ENCODE measurements at regions not wholly inside any gene's neighbourhood (a gene's known extent, or its start where the extent isn't known, plus 50 kb on each side); places are given as distances from the start of the nearest gene placed in this dataset.

GRCh38 chr4:111821342-111821741 lies 323.9 kb upstream of the FAM241A start:
- Histone ChIP-seq H3K36me3 (ENCODE audit: insufficient read depth, low read length) (no peaks in the 10 kb centered on the region), H2AFZ (ENCODE audit: low read length) (no peak overlapping the region), H3K4me3 (ENCODE audit: low read length) (no peak overlapping the region), H3K27ac (ENCODE audit: low read length) (no peak overlapping the region), H3K27me3 (ENCODE audit: low read length) (no peaks in the 10 kb centered on the region), H3K9me3 (ENCODE audit: low read length) (no peaks in the 10 kb centered on the region), H3K79me2 (ENCODE audit: low read length) (no peaks in the 10 kb centered on the region), H3K4me2 (ENCODE audit: low read depth, low read length, poor library complexity, severe bottlenecking) (no peak overlapping the region), H3K9me2 (replicated peaks; ENCODE audit: insufficient read depth, low read length) (no peaks in the 10 kb centered on the region; the same call in 1 of the 2 replicates), H3K4me1 (ENCODE audit: low read length) (no peaks in the 10 kb centered on the region), H3K9ac (ENCODE audit: low read length) (no peak overlapping the region), H4K20me1 (ENCODE audit: insufficient read depth, low read depth, low read length) (no peaks in the 10 kb centered on the region)
- DNase-seq: no peak

- no peak for DNase-seq
- no peak overlapping the region for H2AFZ ChIP-seq (ENCODE audit: low read length)
- no peak overlapping the region for H3K4me3 ChIP-seq (ENCODE audit: low read length)
- H3K4me1 ChIP-seq (ENCODE audit: low read length): no peaks in the 10 kb centered on the region
- H3K79me2 ChIP-seq (ENCODE audit: low read length): no peaks in the 10 kb centered on the region
- H3K4me2 ChIP-seq (ENCODE audit: low read depth, low read length, poor library complexity, severe bottlenecking): no peak overlapping the region
- H3K9me2 ChIP-seq (replicated peaks; ENCODE audit: insufficient read depth, low read length): no peaks in the 10 kb centered on the region
- H3K27ac ChIP-seq (ENCODE audit: low read length): no peak overlapping the region
- no peak overlapping the region for H3K9ac ChIP-seq (ENCODE audit: low read length)
- H3K27me3 ChIP-seq (ENCODE audit: low read length): no peaks in the 10 kb centered on the region
- no peaks in the 10 kb centered on the region for H3K36me3 ChIP-seq (ENCODE audit: insufficient read depth, low read length)
- no peaks in the 10 kb centered on the region for H4K20me1 ChIP-seq (ENCODE audit: insufficient read depth, low read depth, low read length)
- no peaks in the 10 kb centered on the region for H3K9me3 ChIP-seq (ENCODE audit: low read length)
Observed at GRCh38 chr4:111836601-111837000, 308.7 kb upstream of the FAM241A start.

- no peaks in the 10 kb centered on the region for H3K27me3 ChIP-seq (ENCODE audit: low read length)
- H2AFZ ChIP-seq (ENCODE audit: low read length): no peak overlapping the region
- H3K79me2 ChIP-seq (ENCODE audit: low read length): no peaks in the 10 kb centered on the region
- H4K20me1 ChIP-seq (ENCODE audit: insufficient read depth, low read depth, low read length): no peaks in the 10 kb centered on the region
- H3K4me2 ChIP-seq (ENCODE audit: low read depth, low read length, poor library complexity, severe bottlenecking): no peak overlapping the region
- no peak for DNase-seq
- H3K4me1 ChIP-seq (ENCODE audit: low read length): no peaks in the 10 kb centered on the region
- H3K36me3 ChIP-seq (ENCODE audit: insufficient read depth, low read length): no peaks in the 10 kb centered on the region
- H3K9ac ChIP-seq (ENCODE audit: low read length): no peak overlapping the region
- no peaks in the 10 kb centered on the region for H3K9me2 ChIP-seq (replicated peaks; ENCODE audit: insufficient read depth, low read length)
- H3K27ac ChIP-seq (ENCODE audit: low read length): no peak overlapping the region
- H3K9me3 ChIP-seq (ENCODE audit: low read length): no peaks in the 10 kb centered on the region
- no peak overlapping the region for H3K4me3 ChIP-seq (ENCODE audit: low read length)
Observed at GRCh38 chr4:111837761-111838160, 307.5 kb upstream of the FAM241A start.

GRCh38 chr4:111838406-111838930 lies 306.8 kb upstream of the FAM241A start:
- Histone ChIP-seq H3K27me3 (ENCODE audit: low read length) (no peaks in the 10 kb centered on the region), H3K9me3 (ENCODE audit: low read length) (no peaks in the 10 kb centered on the region), H3K4me1 (ENCODE audit: low read length) (no peaks in the 10 kb centered on the region), H3K9me2 (replicated peaks; ENCODE audit: insufficient read depth, low read length) (no peaks in the 10 kb centered on the region), H4K20me1 (ENCODE audit: insufficient read depth, low read depth, low read length) (no peaks in the 10 kb centered on the region), H3K4me2 (ENCODE audit: low read depth, low read length, poor library complexity, severe bottlenecking) (no peak overlapping the region), H3K36me3 (ENCODE audit: insufficient read depth, low read length) (no peaks in the 10 kb centered on the region), H3K27ac (ENCODE audit: low read length) (no peak overlapping the region), H3K79me2 (ENCODE audit: low read length) (no peaks in the 10 kb centered on the region), H2AFZ (ENCODE audit: low read length) (no peak overlapping the region), H3K4me3 (ENCODE audit: low read length) (no peak overlapping the region), H3K9ac (ENCODE audit: low read length) (no peak overlapping the region)
- no peak for DNase-seq

- Histone ChIP-seq H3K27ac (ENCODE audit: low read length) (no peak overlapping the region), H3K4me3 (ENCODE audit: low read length) (no peak overlapping the region), H4K20me1 (ENCODE audit: insufficient read depth, low read depth, low read length) (no peaks in the 10 kb centered on the region), H3K4me2 (ENCODE audit: low read depth, low read length, poor library complexity, severe bottlenecking) (no peak overlapping the region), H3K9me2 (replicated peaks; ENCODE audit: insufficient read depth, low read length) (no peaks in the 10 kb centered on the region), H3K9me3 (ENCODE audit: low read length) (no peaks in the 10 kb centered on the region), H3K36me3 (ENCODE audit: insufficient read depth, low read length) (no peaks in the 10 kb centered on the region), H3K27me3 (ENCODE audit: low read length) (no peaks in the 10 kb centered on the region), H3K79me2 (ENCODE audit: low read length) (no peaks in the 10 kb centered on the region), H3K9ac (ENCODE audit: low read length) (no peak overlapping the region), H2AFZ (ENCODE audit: low read length) (no peak overlapping the region), H3K4me1 (ENCODE audit: low read length) (no peaks in the 10 kb centered on the region)
- no peak for DNase-seq
Observed at GRCh38 chr4:111839141-111839540, 306.1 kb upstream of the FAM241A start.

DNA sequence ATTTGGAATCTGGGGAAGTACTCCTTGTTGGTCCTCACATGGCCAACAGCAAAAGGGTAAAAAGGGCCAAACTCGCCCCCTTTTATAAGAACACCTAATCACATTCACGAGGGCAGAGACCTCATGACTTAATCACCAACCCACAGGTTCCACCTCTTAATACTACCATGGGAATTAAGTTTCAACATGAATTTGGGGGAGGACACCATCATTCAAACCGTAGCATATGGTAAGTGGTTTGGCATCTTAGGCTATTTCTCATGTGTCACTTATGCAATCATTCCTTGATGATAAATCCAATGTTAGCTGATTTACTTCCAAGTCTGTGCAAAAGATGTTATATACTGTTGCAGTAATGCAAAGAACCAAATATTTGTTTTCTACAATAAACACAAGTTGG lies 302.9 kb upstream of the FAM241A start:
- Histone ChIP-seq H3K27ac (ENCODE audit: low read length) (no peak overlapping the region), H3K79me2 (ENCODE audit: low read length) (no peaks in the 10 kb centered on the region), H3K36me3 (ENCODE audit: insufficient read depth, low read length) (no peaks in the 10 kb centered on the region), H3K27me3 (ENCODE audit: low read length) (no peaks in the 10 kb centered on the region), H3K4me3 (ENCODE audit: low read length) (no peak overlapping the region), H2AFZ (ENCODE audit: low read length) (no peak overlapping the region), H3K9me3 (ENCODE audit: low read length) (no peaks in the 10 kb centered on the region), H4K20me1 (ENCODE audit: insufficient read depth, low read depth, low read length) (no peaks in the 10 kb centered on the region), H3K4me2 (ENCODE audit: low read depth, low read length, poor library complexity, severe bottlenecking) (no peak overlapping the region), H3K9ac (ENCODE audit: low read length) (no peak overlapping the region), H3K9me2 (replicated peaks; ENCODE audit: insufficient read depth, low read length) (no peaks in the 10 kb centered on the region), H3K4me1 (ENCODE audit: low read length) (no peaks in the 10 kb centered on the region)
- DNase-seq: no peak

DNA sequence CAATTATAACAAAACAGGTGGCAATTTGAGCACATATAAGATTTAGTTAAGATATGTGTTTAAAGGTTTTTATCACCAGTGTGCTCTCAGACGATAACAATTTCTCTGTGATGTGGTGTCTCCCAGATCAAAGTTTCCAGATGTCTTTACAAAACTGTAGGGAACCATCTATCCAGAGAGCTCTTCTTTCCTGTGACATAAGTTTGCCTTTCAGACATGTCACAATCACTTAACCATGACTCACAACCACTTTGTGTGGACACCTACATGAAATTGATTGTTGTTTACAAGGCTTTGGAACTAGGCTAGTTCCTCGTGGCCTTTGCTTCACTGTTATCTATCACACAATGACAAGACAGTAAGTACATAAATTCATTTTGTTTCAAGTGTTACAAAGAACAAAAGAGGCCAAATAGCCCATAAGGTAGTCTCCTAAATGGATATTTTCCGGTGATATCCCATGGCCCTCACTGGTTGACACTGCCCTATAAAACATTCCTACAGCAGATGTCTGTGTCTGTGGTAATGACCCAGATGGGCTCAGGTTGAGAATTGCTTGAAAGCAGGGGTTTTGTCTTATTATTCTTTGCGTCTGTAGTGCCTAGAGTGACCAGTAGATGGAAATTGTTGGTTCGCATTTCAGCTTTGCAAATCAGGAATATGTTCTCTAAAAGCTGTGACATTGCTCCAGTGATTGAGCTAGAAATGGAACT lies 297.8 kb upstream of the FAM241A start:
- no peak overlapping the region for H3K9ac ChIP-seq (ENCODE audit: low read length)
- H3K36me3 ChIP-seq (ENCODE audit: insufficient read depth, low read length): no peaks in the 10 kb centered on the region
- no peak overlapping the region for H3K4me2 ChIP-seq (ENCODE audit: low read depth, low read length, poor library complexity, severe bottlenecking)
- H3K9me2 ChIP-seq (replicated peaks; ENCODE audit: insufficient read depth, low read length): no peaks in the 10 kb centered on the region
- no peaks in the 10 kb centered on the region for H3K79me2 ChIP-seq (ENCODE audit: low read length)
- no peaks in the 10 kb centered on the region for H3K9me3 ChIP-seq (ENCODE audit: low read length)
- DNase-seq: no peak
- no peak overlapping the region for H3K4me3 ChIP-seq (ENCODE audit: low read length)
- no peaks in the 10 kb centered on the region for H3K4me1 ChIP-seq (ENCODE audit: low read length)
- no peaks in the 10 kb centered on the region for H3K27me3 ChIP-seq (ENCODE audit: low read length)
- H3K27ac ChIP-seq (ENCODE audit: low read length): no peak overlapping the region
- no peak overlapping the region for H2AFZ ChIP-seq (ENCODE audit: low read length)
- H4K20me1 ChIP-seq (ENCODE audit: insufficient read depth, low read depth, low read length): no peaks in the 10 kb centered on the region

DNA sequence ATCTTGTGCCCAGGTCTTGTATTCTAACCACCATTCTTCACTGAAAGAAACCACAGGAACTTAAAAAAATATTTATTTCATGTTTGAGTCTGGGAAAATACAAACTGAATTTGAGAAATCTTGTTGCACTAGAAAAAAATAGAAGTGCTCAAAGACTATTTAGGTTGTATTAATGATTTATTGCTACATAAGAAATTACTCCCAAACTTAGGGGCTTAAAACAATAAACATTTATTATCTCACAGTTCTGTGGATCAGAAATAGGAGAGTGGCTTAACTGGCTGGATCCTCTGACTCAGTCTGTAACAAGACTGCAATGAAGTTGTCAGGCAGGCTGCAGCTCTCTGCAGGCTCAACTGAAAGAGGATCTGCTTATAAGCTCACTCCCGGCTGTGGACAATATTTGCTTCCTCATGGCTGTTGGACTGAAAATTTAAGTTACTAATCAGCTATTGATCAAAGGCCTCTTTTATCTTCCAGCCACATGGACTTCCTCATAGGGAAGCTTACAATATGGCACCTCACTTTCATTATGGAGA lies 295.4 kb upstream of the FAM241A start:
- Histone ChIP-seq H4K20me1 (ENCODE audit: insufficient read depth, low read depth, low read length) (no peaks in the 10 kb centered on the region), H2AFZ (ENCODE audit: low read length) (no peak overlapping the region), H3K9me2 (replicated peaks; ENCODE audit: insufficient read depth, low read length) (no peaks in the 10 kb centered on the region), H3K4me2 (ENCODE audit: low read depth, low read length, poor library complexity, severe bottlenecking) (no peak overlapping the region), H3K79me2 (ENCODE audit: low read length) (no peaks in the 10 kb centered on the region), H3K27me3 (ENCODE audit: low read length) (no peaks in the 10 kb centered on the region), H3K36me3 (ENCODE audit: insufficient read depth, low read length) (no peaks in the 10 kb centered on the region), H3K9ac (ENCODE audit: low read length) (no peak overlapping the region), H3K4me3 (ENCODE audit: low read length) (no peak overlapping the region), H3K9me3 (ENCODE audit: low read length) (no peaks in the 10 kb centered on the region), H3K4me1 (ENCODE audit: low read length) (no peaks in the 10 kb centered on the region), H3K27ac (ENCODE audit: low read length) (no peak overlapping the region)
- DNase-seq: no peak

Measured in Karpas-422 (cell line).